HCT116 (cell line): ENCODE measurements at regions not wholly inside any gene's neighbourhood (a gene's known extent, or its start where the extent isn't known, plus 50 kb on each side); places are given as distances from the start of the nearest gene placed in this dataset.

Experiments
- ATAC-seq: fragments of 200-7000 bp; cut with Tn5 transposase; 2 replicates; pipeline ENCODE4 v1.9.1; 2020; ENCODE audit warnings: mild to moderate bottlenecking, moderate library complexity
- BruUV-seq: library from RNA; stranded (reverse); fragments of 400-500 nt; replicated peaks from 2 replicates; lab custom pipeline; 2021; lab: Mats Ljungman, UMichigan
- CTCF ChIA-PET: fragments of 300-600 bp; sonication (Branson Sonifier 250); formaldehyde crosslinking; loops from one replicate; lab custom pipeline; 2021; ENCODE audit warnings: antibody characterized with exemption; lab: Charles Lee
- POLR2A ChIA-PET: fragments of 300-600, 350-600 bp; sonication (Branson Sonifier 250); formaldehyde crosslinking; loops from one replicate; lab custom pipeline; 2021; ENCODE audit warnings: antibody characterized with exemption; lab: Charles Lee
- RAD21 ChIA-PET, 2 experiments: fragments of 300-600 bp; sonication (Branson Sonifier 250); formaldehyde crosslinking; loops; one replicate each; lab custom pipeline; 2023; ENCODE audit warnings: low total read pairs in 2 of 2; ENCODE audit not compliant: uncharacterized antibody in 2 of 2, unreplicated experiment in 2 of 2, low non-redundant PET in 1 of 2; lab: Charles Lee
- DNase-seq: peaks from one replicate; pipeline ENCODE4 v3.0.0-alpha.2; 2010; ENCODE audit warnings: low read depth, low spot score
- H2AFZ ChIP-seq: fragments of 200-600 bp; shearing (Covaris generic), sonication (generic); 2 replicates; pipeline ENCODE4 v1.6.1; 2017; ENCODE audit warnings: low read depth, mixed run types, mixed read lengths, antibody characterized with exemption, low read length; ENCODE audit not compliant: poor library complexity, severe bottlenecking
- H3K27ac ChIP-seq: 2 replicates; pipeline ENCODE4 v1.5.1; 2012; ENCODE audit warnings: low read depth, low read length
- H3K27me3 ChIP-seq: fragments of 200-600 bp; sonication (generic); 2 replicates; pipeline ENCODE4 v1.6.1; 2016; ENCODE audit warnings: mixed run types, low read length, mixed read lengths; ENCODE audit not compliant: insufficient read depth
- H3K36me3 ChIP-seq, 2 experiments: fragments of 200-500 bp in 1 of 2; fragments of 200-600 bp in 1 of 2; sonication (Bioruptor generic) in 1 of 2; sonication (generic) in 1 of 2; 2 replicates each; pipeline versions ENCODE4 v1.5.1 to v1.6.1; 2014 to 2016; ENCODE audit warnings: low read length in 2 of 2, inconsistent platforms in 1 of 2, mixed read lengths in 1 of 2, mixed run types in 1 of 2; ENCODE audit not compliant: insufficient read depth in 2 of 2, control insufficient read depth in 1 of 2
- H3K4me1 ChIP-seq, 2 experiments: fragments of 200-600 bp in 1 of 2; sonication (generic) in 1 of 2; 2 replicates each; pipeline versions ENCODE4 v1.5.1 to v1.6.1; 2012 to 2017; ENCODE audit warnings: low read length in 2 of 2, inconsistent platforms in 1 of 2, mild to moderate bottlenecking in 1 of 2, mixed read lengths in 1 of 2, mixed run types in 1 of 2, moderate library complexity in 1 of 2; ENCODE audit not compliant: insufficient read depth in 2 of 2, control insufficient read depth in 1 of 2
- H3K4me2 ChIP-seq: fragments of 200-600 bp; sonication (generic); 2 replicates; pipeline ENCODE4 v1.6.1; 2017; ENCODE audit warnings: mixed run types, low read length, mixed read lengths
- H3K4me3 ChIP-seq, 2 experiments: fragments of 200-600 bp in 1 of 2; sonication (generic) in 1 of 2; replicated peaks in 1 of 2; 2 replicates each; pipeline ENCODE4 v1.5.1; 2011 to 2016; ENCODE audit warnings: low read length in 2 of 2, control low read depth in 1 of 2, low read depth in 1 of 2, mild to moderate bottlenecking in 1 of 2, mixed read lengths in 1 of 2, mixed run types in 1 of 2
- H3K79me2 ChIP-seq: fragments of 200-600 bp; sonication (generic); 2 replicates; pipeline ENCODE4 v1.6.1; 2017; ENCODE audit warnings: mild to moderate bottlenecking, mixed run types, low read length, moderate library complexity, mixed read lengths; ENCODE audit not compliant: insufficient read depth
- H3K9ac ChIP-seq: fragments of 200-600 bp; sonication (generic); 2 replicates; pipeline ENCODE4 v1.6.1; 2016; ENCODE audit warnings: low read length, mixed read lengths
- H3K9me2 ChIP-seq: fragments of 200-600 bp; sonication (generic), shearing (Covaris generic); 2 replicates; pipeline ENCODE4 v1.6.1; 2017; ENCODE audit warnings: mixed run types, mild to moderate bottlenecking, moderate library complexity; ENCODE audit not compliant: insufficient read depth
- H3K9me3 ChIP-seq, 2 experiments: fragments of 200-500 bp in 1 of 2; fragments of 200-600 bp in 1 of 2; sonication (Bioruptor generic) in 1 of 2; sonication (generic) in 1 of 2; 2 replicates each; pipeline ENCODE4 v1.6.1; 2014 to 2017; ENCODE audit warnings: low read length in 2 of 2, mixed read lengths in 2 of 2, inconsistent platforms in 1 of 2, low read depth in 1 of 2, mild to moderate bottlenecking in 1 of 2, mixed run types in 1 of 2, moderate library complexity in 1 of 2; ENCODE audit not compliant: control insufficient read depth in 1 of 2, insufficient read depth in 1 of 2
- H4K20me1 ChIP-seq: fragments of 200-600 bp; sonication (generic), shearing (Covaris generic); 2 replicates; pipeline ENCODE4 v1.6.1; 2017; ENCODE audit warnings: mixed run types, mild to moderate bottlenecking, moderate library complexity; ENCODE audit not compliant: insufficient read depth
- CEBPB ChIP-seq: IDR thresholded peaks from 2 replicates; pipeline ENCODE4 v1.6.1; 2012; ENCODE audit warnings: low read depth
- CTCF ChIP-seq, 3 experiments: fragments of 200-600 bp in 1 of 3; sonication (generic) in 1 of 3; IDR thresholded peaks in 2 of 3; conservative IDR thresholded peaks in 1 of 3; 2 replicates each; pipeline ENCODE4 v1.5.1; 2012 to 2017; ENCODE audit warnings: low read depth in 2 of 3, low read length in 2 of 3, antibody characterized with exemption in 1 of 3, borderline replicate concordance in 1 of 3, control low read depth in 1 of 3, mild to moderate bottlenecking in 1 of 3, mixed read lengths in 1 of 3, mixed run types in 1 of 3, moderate library complexity in 1 of 3; ENCODE audit not compliant: insufficient read depth in 1 of 3
- EGR1 ChIP-seq: IDR thresholded peaks from 2 replicates; pipeline ENCODE4 v1.6.1; 2012; ENCODE audit warnings: low read depth
- FOSL1 ChIP-seq: IDR thresholded peaks from 2 replicates; pipeline ENCODE4 v1.6.1; 2012; ENCODE audit warnings: low read depth
- JUND ChIP-seq: IDR thresholded peaks from 2 replicates; pipeline ENCODE4 v1.6.1; 2012
- POLR2A ChIP-seq: IDR thresholded peaks from 2 replicates; pipeline ENCODE4 v1.7.0; 2011; ENCODE audit warnings: borderline replicate concordance; ENCODE audit not compliant: insufficient read depth, insufficient read length; ENCODE audit errors: extremely low read depth
- REST ChIP-seq: IDR thresholded peaks from 2 replicates; pipeline ENCODE4 v1.6.1; 2012; ENCODE audit warnings: low read depth
- SRF ChIP-seq: IDR thresholded peaks from 2 replicates; pipeline ENCODE4 v1.6.1; 2012; ENCODE audit warnings: low read depth
- YY1 ChIP-seq: IDR thresholded peaks from 2 replicates; pipeline ENCODE4 v1.6.1; 2011; ENCODE audit warnings: low read length, low read depth, moderate library complexity, mild to moderate bottlenecking; ENCODE audit not compliant: insufficient replicate concordance; ENCODE audit errors: extremely low read depth
- ZBTB33 ChIP-seq: IDR thresholded peaks from 2 replicates; pipeline ENCODE4 v1.6.1; 2011; ENCODE audit warnings: mild to moderate bottlenecking, low read length, moderate library complexity; ENCODE audit not compliant: insufficient replicate concordance; ENCODE audit errors: extremely low read depth
- ZNF274 ChIP-seq: fragments of 200-500 bp; sonication (Bioruptor generic); IDR thresholded peaks from 2 replicates; pipeline ENCODE4 v1.6.1; 2014; ENCODE audit warnings: mild to moderate bottlenecking, low read depth, low read length, inconsistent platforms
- intact Hi-C: fragments of 100-400 bp; cut with micrococcal nuclease; formaldehyde crosslinking; loops from 2 replicates; pipeline ENCODE4 v1.10.0; 2022
- TF ChIP-seq, protein P1 (sequence below): IDR thresholded peaks from 2 replicates; pipeline ENCODE4 v1.6.1; 2012

- TF ChIP-seq CEBPB (no peak), CTCF (IDR thresholded peaks at IDR 0.05 in 2 of 3, conservative IDR thresholded peaks at IDR 0.05 in 1 of 3; ENCODE audit: borderline replicate concordance in 1 of 3, insufficient read depth in 1 of 3, low read depth in 2 of 3, low read length in 2 of 3) (no peak)
- TF ChIP-seq, protein P1, sequence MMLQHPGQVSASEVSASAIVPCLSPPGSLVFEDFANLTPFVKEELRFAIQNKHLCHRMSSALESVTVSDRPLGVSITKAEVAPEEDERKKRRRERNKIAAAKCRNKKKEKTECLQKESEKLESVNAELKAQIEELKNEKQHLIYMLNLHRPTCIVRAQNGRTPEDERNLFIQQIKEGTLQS: no peak
- TF ChIP-seq, all 23 proteins: peak for 0
Measured at GRCh38 chr4:157502656-157503055, 282.1 kb downstream of the GRIA2 start (continued).

DNA sequence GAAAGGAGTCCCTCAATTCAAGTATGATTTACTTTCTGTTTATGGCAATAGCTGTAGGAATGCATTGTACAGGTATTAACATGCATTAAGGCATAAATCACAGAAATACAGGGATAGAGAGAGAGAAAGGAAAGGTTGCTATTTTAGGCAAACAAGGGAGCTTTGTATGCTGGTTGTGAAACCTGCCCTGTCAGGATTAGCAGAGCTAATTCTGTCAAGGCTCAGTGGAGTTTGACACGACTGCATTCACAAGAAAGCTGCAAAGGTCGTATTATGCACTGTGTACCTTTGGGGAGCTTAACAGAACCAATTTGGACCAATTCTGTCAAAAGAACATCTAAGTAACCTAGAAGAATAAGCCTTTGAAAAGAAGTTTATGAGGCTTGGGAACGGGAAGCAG, 239.3 kb downstream of the GRIA2 start:
- DNase-seq (no peak), ATAC-seq (no peak)
- no TSS peak for BruUV-seq
- ChIA-PET POLR2A (no interaction called here), RAD21 (no interaction called here), CTCF (no interaction called here)
- H2AFZ ChIP-seq: no peak overlapping the region
- H3K9me2 ChIP-seq: 0 out of 2 replicates have a peak, but pooled peaks cover 7% of the 10 kb centered on the region
- H4K20me1 ChIP-seq: no peaks in the 10 kb centered on the region
- H3K4me3 ChIP-seq: no peak overlapping the region
- H3K79me2 ChIP-seq: no peaks in the 10 kb centered on the region
- no peaks in the 10 kb centered on the region for H3K36me3 ChIP-seq
- H3K27me3 ChIP-seq: no peaks in the 10 kb centered on the region
- intact Hi-C loops: no loop called here
- H3K9me3 ChIP-seq: no peaks in the 10 kb centered on the region
- no peak overlapping the region for H3K4me2 ChIP-seq
- no peak overlapping the region for H3K27ac ChIP-seq
- no peak overlapping the region for H3K9ac ChIP-seq
- no peaks in the 10 kb centered on the region for H3K4me1 ChIP-seq
- no peak for TF ChIP-seq POLR2A
- no peak for TF ChIP-seq ZNF274
- TF ChIP-seq, protein P1: no peak
- no peak for TF ChIP-seq REST
- no peak for TF ChIP-seq YY1
- TF ChIP-seq FOSL1: no peak
- no peak for TF ChIP-seq JUND
- no peak for TF ChIP-seq SRF
- TF ChIP-seq ZBTB33: no peak
- TF ChIP-seq EGR1: no peak
- no peak for TF ChIP-seq CEBPB
